ENCODE measurements at regions not wholly inside any gene's neighbourhood (a gene's known extent, or its start where the extent isn't known, plus 50 kb on each side); places are given as distances from the start of the nearest gene placed in this dataset.

DNA sequence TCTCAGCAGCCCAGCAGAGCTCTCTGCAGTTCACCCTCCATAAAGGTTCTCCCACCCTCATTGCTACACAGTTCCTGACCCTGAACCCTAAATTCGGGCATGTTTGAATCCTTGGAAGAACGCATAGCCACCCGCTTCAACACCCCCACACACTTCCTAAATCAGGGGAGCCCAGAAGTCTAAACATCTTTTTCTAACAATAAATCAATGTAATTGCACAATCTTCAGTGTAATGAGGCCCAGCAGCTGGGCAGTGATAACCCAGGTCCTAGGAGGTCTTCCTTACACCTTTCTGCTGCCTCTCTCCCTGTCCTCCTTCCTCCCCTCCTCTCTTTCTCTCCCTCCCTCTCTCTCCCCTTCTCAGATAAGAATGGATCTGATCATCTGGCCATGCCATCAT is 88.0 kb downstream of the IRX2 start:
- TF ChIP-seq EP300 (IDR thresholded peaks at IDR 0.05; ENCODE audit: borderline replicate concordance in 1 of 2, low read depth in 2 of 2, low read length in 2 of 2) (no peak), HDAC2 (IDR thresholded peaks at IDR 0.05; ENCODE audit: borderline replicate concordance in 1 of 2, low read depth in 2 of 2, low read length in 2 of 2) (no peak), POLR2A (IDR thresholded peaks at IDR 0.05; ENCODE audit: control extremely low read depth in 1 of 2, low read depth in 2 of 2, low read length in 2 of 2) (no peak), SIN3A (conservative IDR thresholded peaks at IDR 0.05 in 1 of 2, IDR thresholded peaks at IDR 0.05 in 1 of 2; ENCODE audit: low read depth in 1 of 2, low read length in 2 of 2) (no peak), RFX5 (IDR thresholded peaks at IDR 0.05; ENCODE audit: borderline replicate concordance, low read depth, low read length) (no peak), EZH2 (IDR thresholded peaks at IDR 0.05; ENCODE audit: low read depth, low read length, severe bottlenecking) (no peak), HDAC6 (IDR thresholded peaks at IDR 0.05; ENCODE audit: low read depth, low read length) (no peak)
- TF ChIP-seq, protein P1, sequence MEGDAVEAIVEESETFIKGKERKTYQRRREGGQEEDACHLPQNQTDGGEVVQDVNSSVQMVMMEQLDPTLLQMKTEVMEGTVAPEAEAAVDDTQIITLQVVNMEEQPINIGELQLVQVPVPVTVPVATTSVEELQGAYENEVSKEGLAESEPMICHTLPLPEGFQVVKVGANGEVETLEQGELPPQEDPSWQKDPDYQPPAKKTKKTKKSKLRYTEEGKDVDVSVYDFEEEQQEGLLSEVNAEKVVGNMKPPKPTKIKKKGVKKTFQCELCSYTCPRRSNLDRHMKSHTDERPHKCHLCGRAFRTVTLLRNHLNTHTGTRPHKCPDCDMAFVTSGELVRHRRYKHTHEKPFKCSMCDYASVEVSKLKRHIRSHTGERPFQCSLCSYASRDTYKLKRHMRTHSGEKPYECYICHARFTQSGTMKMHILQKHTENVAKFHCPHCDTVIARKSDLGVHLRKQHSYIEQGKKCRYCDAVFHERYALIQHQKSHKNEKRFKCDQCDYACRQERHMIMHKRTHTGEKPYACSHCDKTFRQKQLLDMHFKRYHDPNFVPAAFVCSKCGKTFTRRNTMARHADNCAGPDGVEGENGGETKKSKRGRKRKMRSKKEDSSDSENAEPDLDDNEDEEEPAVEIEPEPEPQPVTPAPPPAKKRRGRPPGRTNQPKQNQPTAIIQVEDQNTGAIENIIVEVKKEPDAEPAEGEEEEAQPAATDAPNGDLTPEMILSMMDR (IDR thresholded peaks at IDR 0.05; ENCODE audit: control extremely low read depth in 1 of 3, insufficient read depth in 1 of 3, low read depth in 1 of 3, low read length in 3 of 3) = no peak

Measured in H1 (cell line).